Neural progenitor cell (in vitro differentiated cells): ENCODE measurements at regions not wholly inside any gene's neighbourhood (a gene's known extent, or its start where the extent isn't known, plus 50 kb on each side); places are given as distances from the start of the nearest gene placed in this dataset.

Source experiments
- DNase-seq: peaks from one replicate; pipeline ENCODE4 v3.0.0-alpha.2; 2016; ENCODE audit warnings: low spot score
- H2AFZ ChIP-seq: fragments of 200-600 bp; sonication (generic); replicated peaks from 2 replicates; pipeline ENCODE4 v1.6.1; 2016; ENCODE audit warnings: antibody characterized with exemption
- H3F3A ChIP-seq: fragments of 200-600 bp; sonication (generic); 2 replicates; pipeline ENCODE4 v1.6.1; 2016; ENCODE audit warnings: antibody characterized with exemption, low read depth
- H3K27ac ChIP-seq: fragments of 200-600 bp; sonication (generic); 2 replicates; pipeline ENCODE4 v1.5.1; 2016; ENCODE audit warnings: mild to moderate bottlenecking
- H3K27me3 ChIP-seq: fragments of 200-600 bp; sonication (generic); 2 replicates; pipeline ENCODE4 v1.6.1; 2016; ENCODE audit warnings: mild to moderate bottlenecking, moderate library complexity
- H3K36me3 ChIP-seq: fragments of 200-600 bp; sonication (generic); 2 replicates; pipeline ENCODE4 v1.5.1; 2016
- H3K4me1 ChIP-seq: fragments of 200-600 bp; sonication (generic); 2 replicates; pipeline ENCODE4 v1.6.1; 2016; ENCODE audit warnings: mixed run types
- H3K4me2 ChIP-seq: fragments of 200-600 bp; sonication (generic); 2 replicates; pipeline ENCODE4 v1.6.1; 2016
- H3K4me3 ChIP-seq: fragments of 200-600 bp; sonication (generic); 2 replicates; pipeline ENCODE4 v1.5.1; 2016
- H3K79me2 ChIP-seq: fragments of 200-600 bp; sonication (generic); 2 replicates; pipeline ENCODE4 v1.6.1; 2016; ENCODE audit warnings: low read depth
- H3K9ac ChIP-seq: fragments of 200-600 bp; sonication (generic); 2 replicates; pipeline ENCODE4 v1.6.1; 2016
- H3K9me3 ChIP-seq: fragments of 200-600 bp; sonication (generic); 2 replicates; pipeline ENCODE4 v1.5.1; 2016; ENCODE audit warnings: low read depth
- H4K20me1 ChIP-seq: fragments of 200-600 bp; sonication (generic); 2 replicates; pipeline ENCODE4 v1.6.1; 2016; ENCODE audit warnings: low read depth
- H3K27ac Mint-ChIP-seq: 3 replicates; pipeline ENCODE4 v1.8.0; 2021; ENCODE audit warnings: mixed read lengths
- H3K27me3 Mint-ChIP-seq: 2 replicates; pipeline ENCODE4 v1.8.0; 2022; ENCODE audit warnings: low read depth, mild to moderate bottlenecking, inconsistent platforms, moderate library complexity, mixed read lengths; ENCODE audit not compliant: insufficient read depth
- H3K36me3 Mint-ChIP-seq: 3 replicates; pipeline ENCODE4 v1.8.0; 2021; ENCODE audit warnings: mixed read lengths
- H3K4me1 Mint-ChIP-seq: 3 replicates; pipeline ENCODE4 v1.8.0; 2021; ENCODE audit warnings: mixed read lengths
- H3K4me3 Mint-ChIP-seq: 3 replicates; pipeline ENCODE4 v1.8.0; 2021; ENCODE audit warnings: mild to moderate bottlenecking, moderate library complexity, mixed read lengths
- H3K9me3 Mint-ChIP-seq: 3 replicates; pipeline ENCODE4 v1.8.0; 2020; ENCODE audit warnings: mixed read lengths
- CTCF ChIP-seq: fragments of 200-600 bp; sonication (generic); IDR thresholded peaks from 2 replicates; pipeline ENCODE4 v1.5.1; 2017; ENCODE audit warnings: antibody characterized with exemption, mild to moderate bottlenecking
- EZH2 ChIP-seq: fragments of 200-600 bp; sonication (generic); IDR thresholded peaks from 2 replicates; pipeline ENCODE4 v1.6.1; 2017; ENCODE audit warnings: antibody characterized with exemption, mild to moderate bottlenecking, moderate library complexity
- EZH2phosphoT487 ChIP-seq: fragments of 200-600 bp; sonication (generic); IDR thresholded peaks from 2 replicates; pipeline ENCODE4 v1.6.1; 2017; ENCODE audit warnings: antibody characterized with exemption

- Histone ChIP-seq H3K27ac (no peak overlapping the region), H2AFZ (no peak overlapping the region), H3K4me1 (no peaks in the 10 kb centered on the region), H3K27me3 (no peaks in the 10 kb centered on the region), H3K36me3 (no peaks in the 10 kb centered on the region), H3K79me2 (no peaks in the 10 kb centered on the region), H3F3A (no peaks in the 10 kb centered on the region), H4K20me1 (no peaks in the 10 kb centered on the region), H3K9me3 (no peaks in the 10 kb centered on the region), H3K4me3 (no peak overlapping the region), H3K9ac (no peak overlapping the region), H3K4me2 (no peak overlapping the region)
- Mint-ChIP-seq H3K36me3 (no peaks in the 10 kb centered on the region), H3K27me3 (no peaks in the 10 kb centered on the region), H3K4me3 (no peak overlapping the region), H3K4me1 (no peaks in the 10 kb centered on the region), H3K27ac (no peak overlapping the region), H3K9me3 (no peaks in the 10 kb centered on the region)
- TF ChIP-seq EZH2phosphoT487, result no peak
- no peak for TF ChIP-seq EZH2
- TF ChIP-seq CTCF, result no peak
- DNase-seq, result no peak
These were observed 1111.2 kb downstream of the TUSC7 start for GRCh38 chr3:117820658-117821299.

GRCh38 chr3:117822416-117822815, 1112.8 kb downstream of the TUSC7 start:
- Histone ChIP-seq H3K79me2 (no peaks in the 10 kb centered on the region), H3K27me3 (no peaks in the 10 kb centered on the region), H3K27ac (no peak overlapping the region), H3F3A (no peaks in the 10 kb centered on the region), H3K4me2 (no peak overlapping the region), H3K4me3 (no peak overlapping the region), H3K4me1 (no peaks in the 10 kb centered on the region), H2AFZ (no peak overlapping the region), H3K36me3 (no peaks in the 10 kb centered on the region), H3K9me3 (no peaks in the 10 kb centered on the region), H4K20me1 (no peaks in the 10 kb centered on the region), H3K9ac (no peak overlapping the region)
- no peak for DNase-seq
- Mint-ChIP-seq H3K9me3 (no peaks in the 10 kb centered on the region), H3K4me3 (no peak overlapping the region), H3K4me1 (no peaks in the 10 kb centered on the region), H3K36me3 (no peaks in the 10 kb centered on the region), H3K27ac (no peak overlapping the region), H3K27me3 (no peaks in the 10 kb centered on the region)
- TF ChIP-seq EZH2 (no peak), EZH2phosphoT487 (no peak), CTCF (no peak)

GRCh38 chr3:117836296-117836695, 1126.7 kb downstream of the TUSC7 start:
- H3K4me3 Mint-ChIP-seq, result no peak overlapping the region
- H3K4me2 ChIP-seq, result no peak overlapping the region
- no peaks in the 10 kb centered on the region for H3K36me3 Mint-ChIP-seq
- DNase-seq, result no peak
- H3K9me3 Mint-ChIP-seq, result no peaks in the 10 kb centered on the region
- no peaks in the 10 kb centered on the region for H3K27me3 ChIP-seq
- no peak overlapping the region for H3K27ac ChIP-seq
- peaks cover 4% of the 10 kb centered on the region for H3K4me1 Mint-ChIP-seq
- no peaks in the 10 kb centered on the region for H3K79me2 ChIP-seq
- no peaks in the 10 kb centered on the region for H4K20me1 ChIP-seq
- H3K36me3 ChIP-seq, result no peaks in the 10 kb centered on the region
- H3F3A ChIP-seq, result no peaks in the 10 kb centered on the region
- TF ChIP-seq CTCF, result no peak
- no peak for TF ChIP-seq EZH2phosphoT487
- no peak for TF ChIP-seq EZH2
- H3K27ac Mint-ChIP-seq, result no peak overlapping the region
- peaks cover 4% of the 10 kb centered on the region for H3K4me1 ChIP-seq
- H3K9me3 ChIP-seq, result no peaks in the 10 kb centered on the region
- H3K9ac ChIP-seq, result no peak overlapping the region
- no peak overlapping the region for H3K4me3 ChIP-seq
- no peak overlapping the region for H2AFZ ChIP-seq
- no peaks in the 10 kb centered on the region for H3K27me3 Mint-ChIP-seq
